Keratinocyte (primary cell): ENCODE measurements at regions not wholly inside any gene's neighbourhood (a gene's known extent, or its start where the extent isn't known, plus 50 kb on each side); places are given as distances from the start of the nearest gene placed in this dataset.

ENCODE experiments used
- DNase-seq: peaks from one replicate; pipeline ENCODE4 v3.0.0-alpha.2; 2011; ENCODE audit warnings: low read depth, missing footprints, low spot score
- FAIRE-seq: peaks from 2 replicates; lab custom pipeline; 2011; peaks lifted over from hg19 to GRCh38; lab: Jason Lieb, UNC
- H2AFZ ChIP-seq: 2 replicates; pipeline ENCODE4 v1.6.0; 2012; ENCODE audit warnings: low read length, control low read depth, inconsistent platforms; ENCODE audit not compliant: control insufficient read depth
- H3K27ac ChIP-seq: 2 replicates; pipeline ENCODE4 v1.5.1; 2011; ENCODE audit warnings: low read length; ENCODE audit not compliant: control insufficient read depth, insufficient read depth
- H3K27me3 ChIP-seq: 3 replicates; pipeline ENCODE4 v1.6.0; 2011; ENCODE audit warnings: low read length; ENCODE audit not compliant: control insufficient read depth, insufficient read depth; ENCODE audit errors: extremely low read depth
- H3K36me3 ChIP-seq, 2 experiments: 2 replicates in 1 of 2; 3 replicates in 1 of 2; pipeline ENCODE4 v1.5.1; 2011; ENCODE audit warnings: low read length in 2 of 2, mild to moderate bottlenecking in 1 of 2; ENCODE audit not compliant: control insufficient read depth in 2 of 2, insufficient read depth in 2 of 2; ENCODE audit errors: extremely low read depth in 1 of 2
- H3K4me1 ChIP-seq: 3 replicates; pipeline ENCODE4 v1.5.1; 2011; ENCODE audit warnings: low read length; ENCODE audit not compliant: control insufficient read depth, insufficient read depth; ENCODE audit errors: extremely low read depth
- H3K4me2 ChIP-seq: 3 replicates; pipeline ENCODE4 v1.6.0; 2011; ENCODE audit warnings: low read depth, low read length; ENCODE audit not compliant: control insufficient read depth, insufficient read depth; ENCODE audit errors: extremely low read depth
- H3K4me3 ChIP-seq, 3 experiments: fragments of 200-600 bp in 1 of 3; sonication (generic) in 1 of 3; 2 replicates in 2 of 3; 3 replicates in 1 of 3; pipeline ENCODE4 v1.5.1; 2011 to 2016; ENCODE audit warnings: low read length in 3 of 3, mild to moderate bottlenecking in 3 of 3, control low read depth in 2 of 3, inconsistent platforms in 1 of 3, low read depth in 1 of 3, mixed read lengths in 1 of 3, mixed run types in 1 of 3, moderate library complexity in 1 of 3; ENCODE audit not compliant: control insufficient read depth in 2 of 3, insufficient read depth in 2 of 3; ENCODE audit errors: extremely low read depth in 1 of 3
- H3K79me2 ChIP-seq: 2 replicates; pipeline ENCODE4 v1.6.0; 2012; ENCODE audit warnings: low read length; ENCODE audit not compliant: control insufficient read depth, insufficient read depth
- H3K9ac ChIP-seq: 3 replicates; pipeline ENCODE4 v1.6.0; 2011; ENCODE audit warnings: low read length; ENCODE audit not compliant: control insufficient read depth, insufficient read depth; ENCODE audit errors: extremely low read depth
- H3K9me1 ChIP-seq: 3 replicates; pipeline ENCODE4 v1.6.0; 2011; ENCODE audit warnings: low read length; ENCODE audit not compliant: control insufficient read depth, insufficient read depth; ENCODE audit errors: extremely low read depth
- H3K9me3 ChIP-seq: 2 replicates; pipeline ENCODE4 v1.5.1; 2012; ENCODE audit warnings: low read depth, low read length; ENCODE audit not compliant: control insufficient read depth
- H4K20me1 ChIP-seq: 3 replicates; pipeline ENCODE4 v1.6.0; 2011; ENCODE audit warnings: low read length; ENCODE audit not compliant: control insufficient read depth, insufficient read depth; ENCODE audit errors: extremely low read depth
- EZH2 ChIP-seq: IDR thresholded peaks from one replicate; pipeline ENCODE4 v1.6.1; 2012; ENCODE audit warnings: inconsistent platforms, mild to moderate bottlenecking, low read length, moderate library complexity
- dilution Hi-C: fragments of 300-500 bp; cut with MboI; formaldehyde crosslinking; loops from one replicate; pipeline ENCODE4 v1.7.0; 2020; ENCODE audit warnings: low sequenced_read_pairs; ENCODE audit not compliant: extremely low pct_ligation_motif_present
- TF ChIP-seq, protein P1 (sequence below), 3 experiments: IDR thresholded peaks in 1 of 3; conservative IDR thresholded peaks in 1 of 3; optimal IDR thresholded peaks in 1 of 3; 2 replicates in 2 of 3; 3 replicates in 1 of 3; pipeline versions ENCODE3 to v1.5.1; 2011; ENCODE audit warnings: low read length in 3 of 3, mild to moderate bottlenecking in 3 of 3, moderate library complexity in 2 of 3, control low read depth in 1 of 3, inconsistent platforms in 1 of 3; ENCODE audit not compliant: insufficient read depth in 2 of 3; ENCODE audit errors: extremely low read depth in 1 of 3

DNA sequence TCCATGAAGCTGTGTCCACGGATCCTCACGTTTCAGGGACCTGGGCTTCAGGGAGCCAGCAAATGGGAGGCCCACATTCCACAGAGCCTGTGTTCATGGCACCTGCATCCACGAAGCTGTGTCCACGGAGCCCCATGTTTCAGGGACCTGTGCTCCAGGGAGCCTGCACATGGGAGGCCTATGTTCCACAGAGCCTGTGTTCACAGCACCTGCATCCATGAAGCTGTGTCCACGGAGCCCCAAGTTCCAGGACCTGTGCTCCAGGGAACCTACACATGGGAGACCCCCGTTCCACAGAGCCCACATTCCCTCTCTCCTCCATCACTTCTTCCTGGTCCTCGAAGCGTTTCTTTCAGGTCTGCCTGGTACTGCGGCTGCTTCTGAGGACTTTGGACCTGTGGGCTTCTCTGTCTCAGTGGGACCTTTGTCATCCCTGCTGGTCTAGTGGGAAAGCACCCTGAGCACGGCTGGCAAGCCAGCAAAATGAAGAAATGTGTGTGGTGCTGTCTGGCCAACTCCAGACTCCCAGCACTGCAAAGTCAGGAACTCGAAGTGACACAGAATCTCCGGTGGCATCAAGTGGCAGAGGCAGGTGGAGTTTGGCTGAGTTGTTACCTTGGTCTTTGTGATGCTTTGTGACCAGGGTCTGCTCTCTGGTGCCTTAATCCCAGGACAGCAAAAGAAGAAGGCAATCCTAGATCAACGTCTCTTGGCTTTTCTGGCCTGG is 245.9 kb downstream of the DLL1 start:
- Histone ChIP-seq H3K9ac (no peak overlapping the region), H3K27ac (no peak overlapping the region), H3K4me2 (no peak overlapping the region), H3K9me3 (no peaks in the 10 kb centered on the region), H3K9me1 (no peaks in the 10 kb centered on the region), H3K79me2 (no peaks in the 10 kb centered on the region), H2AFZ (no peak overlapping the region), H3K36me3 (no peaks in the 10 kb centered on the region), H3K27me3 (peaks cover 3% of the 10 kb centered on the region), H4K20me1 (no peaks in the 10 kb centered on the region), H3K4me1 (no peaks in the 10 kb centered on the region), H3K4me3 (no peak overlapping the region)
- TF ChIP-seq, protein P1, sequence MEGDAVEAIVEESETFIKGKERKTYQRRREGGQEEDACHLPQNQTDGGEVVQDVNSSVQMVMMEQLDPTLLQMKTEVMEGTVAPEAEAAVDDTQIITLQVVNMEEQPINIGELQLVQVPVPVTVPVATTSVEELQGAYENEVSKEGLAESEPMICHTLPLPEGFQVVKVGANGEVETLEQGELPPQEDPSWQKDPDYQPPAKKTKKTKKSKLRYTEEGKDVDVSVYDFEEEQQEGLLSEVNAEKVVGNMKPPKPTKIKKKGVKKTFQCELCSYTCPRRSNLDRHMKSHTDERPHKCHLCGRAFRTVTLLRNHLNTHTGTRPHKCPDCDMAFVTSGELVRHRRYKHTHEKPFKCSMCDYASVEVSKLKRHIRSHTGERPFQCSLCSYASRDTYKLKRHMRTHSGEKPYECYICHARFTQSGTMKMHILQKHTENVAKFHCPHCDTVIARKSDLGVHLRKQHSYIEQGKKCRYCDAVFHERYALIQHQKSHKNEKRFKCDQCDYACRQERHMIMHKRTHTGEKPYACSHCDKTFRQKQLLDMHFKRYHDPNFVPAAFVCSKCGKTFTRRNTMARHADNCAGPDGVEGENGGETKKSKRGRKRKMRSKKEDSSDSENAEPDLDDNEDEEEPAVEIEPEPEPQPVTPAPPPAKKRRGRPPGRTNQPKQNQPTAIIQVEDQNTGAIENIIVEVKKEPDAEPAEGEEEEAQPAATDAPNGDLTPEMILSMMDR (optimal IDR thresholded peaks at IDR 0.05 in 1 of 3, IDR thresholded peaks at IDR 0.05 in 1 of 3, conservative IDR thresholded peaks at IDR 0.05 in 1 of 3; ENCODE audit: extremely low read depth in 1 of 3, insufficient read depth in 2 of 3, low read length in 3 of 3) = no peak
- TF ChIP-seq EZH2 = no peak
- no peak for DNase-seq
- FAIRE-seq = no peak
- dilution Hi-C loops = no loop called here

DNA sequence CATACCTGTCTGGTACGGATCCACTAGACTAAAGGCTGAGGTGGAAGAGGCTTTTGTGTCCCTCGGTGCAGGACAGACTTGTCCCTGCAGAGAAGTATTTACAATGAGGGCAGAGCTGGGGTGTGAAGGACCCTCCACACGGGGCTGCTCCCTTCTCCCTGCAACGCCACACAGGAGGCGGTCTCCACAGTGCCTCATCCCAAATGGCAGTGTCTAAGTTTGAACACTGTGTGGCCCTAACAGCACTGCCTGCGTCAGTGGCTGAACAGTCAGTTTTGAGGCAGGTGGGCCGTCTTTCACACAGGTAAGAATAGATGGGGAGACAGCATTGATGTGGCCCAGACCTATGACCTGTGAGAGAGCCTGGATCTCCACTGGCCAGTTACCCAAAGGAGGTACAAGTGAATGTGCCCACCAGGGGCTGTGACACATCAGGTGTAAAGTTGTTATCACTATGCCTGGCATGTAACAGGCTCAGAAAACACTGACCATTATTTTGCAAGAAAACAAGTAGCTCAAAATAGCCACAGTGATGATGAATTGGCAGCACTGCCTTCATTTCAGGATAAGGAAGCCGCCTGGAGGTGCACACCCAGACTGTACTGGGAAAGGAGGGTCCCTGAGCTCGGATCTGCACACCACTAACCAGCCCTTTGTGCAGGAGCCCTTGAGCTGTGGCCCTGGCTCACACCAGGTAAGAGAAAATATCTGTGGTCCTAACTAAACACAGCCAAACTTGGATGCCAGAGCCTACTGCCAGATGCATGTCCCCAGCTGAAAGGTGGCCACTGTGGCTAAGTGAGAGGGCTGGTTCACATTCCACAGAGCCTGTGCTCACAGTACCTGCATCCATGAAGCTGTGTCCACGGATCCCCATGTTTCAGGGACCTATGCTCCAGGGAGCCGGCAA is 246.7 kb downstream of the DLL1 start:
- no peaks in the 10 kb centered on the region for H3K36me3 ChIP-seq
- no peak overlapping the region for H3K4me2 ChIP-seq
- no peaks in the 10 kb centered on the region for H4K20me1 ChIP-seq
- no peak overlapping the region for H2AFZ ChIP-seq
- no peak overlapping the region for H3K9ac ChIP-seq
- dilution Hi-C loops = no loop called here
- H3K9me3 ChIP-seq = no peaks in the 10 kb centered on the region
- H3K4me3 ChIP-seq = no peak overlapping the region
- H3K27me3 ChIP-seq = peaks cover 3% of the 10 kb centered on the region
- no peaks in the 10 kb centered on the region for H3K9me1 ChIP-seq
- no peaks in the 10 kb centered on the region for H3K79me2 ChIP-seq
- H3K27ac ChIP-seq = no peak overlapping the region
- H3K4me1 ChIP-seq = no peaks in the 10 kb centered on the region
- no peak for FAIRE-seq
- DNase-seq = no peak
- no peak for TF ChIP-seq EZH2
- TF ChIP-seq, protein P1 (optimal IDR thresholded peaks at IDR 0.05 in 1 of 3, IDR thresholded peaks at IDR 0.05 in 1 of 3, conservative IDR thresholded peaks at IDR 0.05 in 1 of 3; ENCODE audit: extremely low read depth in 1 of 3, insufficient read depth in 2 of 3, low read length in 3 of 3) = no peak
